GM23338 (cell line): ENCODE measurements at regions not wholly inside any gene's neighbourhood (a gene's known extent, or its start where the extent isn't known, plus 50 kb on each side); places are given as distances from the start of the nearest gene placed in this dataset.

Experiments
- ATAC-seq: fragments of 200-7000 bp; cut with Tn5 transposase; 3 replicates; pipeline ENCODE4 v1.9.1; 2020
- DNase-seq: peaks from one replicate; pipeline ENCODE4 v3.0.0-alpha.2; 2015; ENCODE audit warnings: low spot score
- H2AFZ ChIP-seq: fragments of 200-600 bp; sonication (generic); 2 replicates; pipeline ENCODE4 v1.8.0; 2016; ENCODE audit warnings: antibody characterized with exemption, mild to moderate bottlenecking, moderate library complexity
- H3F3A ChIP-seq: fragments of 200-600 bp; sonication (generic); replicated peaks from 2 replicates; pipeline ENCODE4 v1.8.0; 2017; ENCODE audit warnings: antibody characterized with exemption, mixed run types, low read depth
- H3K27ac ChIP-seq: fragments of 200-600 bp; sonication (generic); 2 replicates; pipeline ENCODE4 v1.6.1; 2016; ENCODE audit warnings: low read depth
- H3K27me3 ChIP-seq: fragments of 200-600 bp; sonication (generic); 2 replicates; pipeline ENCODE4 v1.8.0; 2016; ENCODE audit warnings: mild to moderate bottlenecking, mixed run types, moderate library complexity; ENCODE audit not compliant: insufficient read depth
- H3K36me3 ChIP-seq: fragments of 200-600 bp; sonication (generic); 2 replicates; pipeline ENCODE4 v1.8.0; 2016; ENCODE audit warnings: mild to moderate bottlenecking; ENCODE audit not compliant: insufficient read depth
- H3K4me1 ChIP-seq: fragments of 200-600 bp; sonication (generic); 2 replicates; pipeline ENCODE4 v1.8.0; 2016; ENCODE audit warnings: mild to moderate bottlenecking, moderate library complexity; ENCODE audit not compliant: insufficient read depth
- H3K4me2 ChIP-seq: fragments of 200-600 bp; sonication (generic); 2 replicates; pipeline ENCODE4 v1.7.1; 2017; ENCODE audit warnings: mixed run types
- H3K4me3 ChIP-seq: fragments of 200-600 bp; sonication (generic); 2 replicates; pipeline ENCODE4 v1.6.1; 2016; ENCODE audit warnings: mixed run types
- H3K79me2 ChIP-seq: fragments of 200-600 bp; sonication (generic); replicated peaks from 2 replicates; pipeline ENCODE4 v1.8.0; 2017; ENCODE audit warnings: mild to moderate bottlenecking; ENCODE audit not compliant: insufficient read depth
- H3K9me2 ChIP-seq: fragments of 200-600 bp; sonication (generic); 2 replicates; pipeline ENCODE4 v1.8.0; 2017; ENCODE audit not compliant: insufficient read depth
- H4K20me1 ChIP-seq: fragments of 200-600 bp; sonication (generic); replicated peaks from 2 replicates; pipeline ENCODE4 v1.8.0; 2017; ENCODE audit warnings: mild to moderate bottlenecking; ENCODE audit not compliant: insufficient read depth
- H3K27ac Mint-ChIP-seq: 2 replicates; pipeline ENCODE4 v1.8.0; 2020; ENCODE audit warnings: inconsistent platforms, mild to moderate bottlenecking, moderate library complexity, mixed read lengths
- H3K27me3 Mint-ChIP-seq: 3 replicates; pipeline ENCODE4 v1.8.0; 2022; ENCODE audit warnings: low read depth, mild to moderate bottlenecking, moderate library complexity, mixed read lengths, inconsistent platforms; ENCODE audit not compliant: insufficient read depth, poor library complexity
- H3K36me3 Mint-ChIP-seq: 3 replicates; pipeline ENCODE4 v1.8.0; 2021; ENCODE audit warnings: low read depth, mild to moderate bottlenecking, inconsistent platforms, moderate library complexity, mixed read lengths
- H3K4me1 Mint-ChIP-seq: 3 replicates; pipeline ENCODE4 v1.8.0; 2020; ENCODE audit warnings: mild to moderate bottlenecking, inconsistent platforms, mixed read lengths
- H3K4me3 Mint-ChIP-seq: 3 replicates; pipeline ENCODE4 v1.8.0; 2021; ENCODE audit warnings: moderate library complexity, mild to moderate bottlenecking, inconsistent platforms, mixed read lengths
- H3K9me3 Mint-ChIP-seq: 3 replicates; pipeline ENCODE4 v1.8.0; 2020; ENCODE audit warnings: moderate library complexity, mild to moderate bottlenecking, inconsistent platforms, mixed read lengths
- CREB1 ChIP-seq: fragments of 250-450 bp; sonication (Bioruptor Pico); IDR thresholded peaks from 2 replicates; pipeline ENCODE4 v1.5.0; 2020; ENCODE audit warnings: low read depth, mild to moderate bottlenecking, moderate library complexity
- EZH2phosphoT487 ChIP-seq: fragments of 200-600 bp; sonication (generic); IDR thresholded peaks from one replicate; pipeline ENCODE4 v1.8.1; 2018; ENCODE audit warnings: antibody characterized with exemption; ENCODE audit not compliant: unreplicated experiment
- STAT1 ChIP-seq: IDR thresholded peaks from one replicate; pipeline ENCODE4 v1.6.1; 2016; ENCODE audit warnings: antibody characterized with exemption; ENCODE audit not compliant: unreplicated experiment
- ZNF114 ChIP-seq: fragments of 250-450 bp; sonication (Bioruptor Pico); IDR thresholded peaks from 2 replicates; pipeline ENCODE4 v1.5.0; 2020; ENCODE audit warnings: mild to moderate bottlenecking, moderate library complexity
- ZNF331 ChIP-seq: fragments of 250-450 bp; sonication (Bioruptor Pico); IDR thresholded peaks from 2 replicates; pipeline ENCODE4 v1.5.0; 2020; ENCODE audit warnings: low read depth, mild to moderate bottlenecking, moderate library complexity
- TF ChIP-seq, protein P1 (sequence below): fragments of 250-450 bp; sonication (Bioruptor Pico); IDR thresholded peaks from 2 replicates; pipeline ENCODE4 v1.5.0; 2020; ENCODE audit warnings: mild to moderate bottlenecking, moderate library complexity
- TF ChIP-seq, protein P2 (sequence below): IDR thresholded peaks from 2 replicates; pipeline ENCODE4 v1.6.1; 2016; ENCODE audit warnings: antibody characterized with exemption

DNA sequence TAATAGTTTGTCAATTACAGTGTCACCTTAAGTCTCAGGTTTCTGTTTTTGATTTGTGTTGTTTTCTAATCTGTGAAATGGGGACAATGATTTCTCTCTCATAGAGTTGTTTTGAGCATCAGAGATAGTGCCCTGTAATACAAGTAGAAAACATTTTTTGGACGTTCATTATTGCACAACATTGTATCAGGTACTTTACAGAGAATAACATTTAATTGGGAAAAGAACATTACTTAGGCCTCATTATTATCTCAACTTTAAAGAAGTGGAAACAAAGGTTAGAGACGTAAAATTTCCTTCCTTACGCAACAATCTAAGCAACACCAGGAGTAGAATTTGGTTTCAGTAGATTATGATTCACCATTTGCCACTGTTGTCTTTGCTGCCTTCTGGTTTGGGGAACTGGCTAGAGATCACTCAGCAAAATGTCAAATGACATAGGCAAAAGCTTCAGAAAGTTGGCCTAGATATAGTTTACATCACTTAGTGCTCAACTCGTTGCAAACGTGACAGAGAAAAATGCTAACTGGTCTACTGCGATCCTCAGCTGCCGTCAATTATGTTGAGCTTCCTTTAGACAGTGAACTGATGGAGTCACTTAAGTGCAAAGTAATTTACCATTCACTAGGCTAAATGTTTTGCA is 1026.8 kb downstream of the CDH11 start (continued):
- TF ChIP-seq, protein P1, sequence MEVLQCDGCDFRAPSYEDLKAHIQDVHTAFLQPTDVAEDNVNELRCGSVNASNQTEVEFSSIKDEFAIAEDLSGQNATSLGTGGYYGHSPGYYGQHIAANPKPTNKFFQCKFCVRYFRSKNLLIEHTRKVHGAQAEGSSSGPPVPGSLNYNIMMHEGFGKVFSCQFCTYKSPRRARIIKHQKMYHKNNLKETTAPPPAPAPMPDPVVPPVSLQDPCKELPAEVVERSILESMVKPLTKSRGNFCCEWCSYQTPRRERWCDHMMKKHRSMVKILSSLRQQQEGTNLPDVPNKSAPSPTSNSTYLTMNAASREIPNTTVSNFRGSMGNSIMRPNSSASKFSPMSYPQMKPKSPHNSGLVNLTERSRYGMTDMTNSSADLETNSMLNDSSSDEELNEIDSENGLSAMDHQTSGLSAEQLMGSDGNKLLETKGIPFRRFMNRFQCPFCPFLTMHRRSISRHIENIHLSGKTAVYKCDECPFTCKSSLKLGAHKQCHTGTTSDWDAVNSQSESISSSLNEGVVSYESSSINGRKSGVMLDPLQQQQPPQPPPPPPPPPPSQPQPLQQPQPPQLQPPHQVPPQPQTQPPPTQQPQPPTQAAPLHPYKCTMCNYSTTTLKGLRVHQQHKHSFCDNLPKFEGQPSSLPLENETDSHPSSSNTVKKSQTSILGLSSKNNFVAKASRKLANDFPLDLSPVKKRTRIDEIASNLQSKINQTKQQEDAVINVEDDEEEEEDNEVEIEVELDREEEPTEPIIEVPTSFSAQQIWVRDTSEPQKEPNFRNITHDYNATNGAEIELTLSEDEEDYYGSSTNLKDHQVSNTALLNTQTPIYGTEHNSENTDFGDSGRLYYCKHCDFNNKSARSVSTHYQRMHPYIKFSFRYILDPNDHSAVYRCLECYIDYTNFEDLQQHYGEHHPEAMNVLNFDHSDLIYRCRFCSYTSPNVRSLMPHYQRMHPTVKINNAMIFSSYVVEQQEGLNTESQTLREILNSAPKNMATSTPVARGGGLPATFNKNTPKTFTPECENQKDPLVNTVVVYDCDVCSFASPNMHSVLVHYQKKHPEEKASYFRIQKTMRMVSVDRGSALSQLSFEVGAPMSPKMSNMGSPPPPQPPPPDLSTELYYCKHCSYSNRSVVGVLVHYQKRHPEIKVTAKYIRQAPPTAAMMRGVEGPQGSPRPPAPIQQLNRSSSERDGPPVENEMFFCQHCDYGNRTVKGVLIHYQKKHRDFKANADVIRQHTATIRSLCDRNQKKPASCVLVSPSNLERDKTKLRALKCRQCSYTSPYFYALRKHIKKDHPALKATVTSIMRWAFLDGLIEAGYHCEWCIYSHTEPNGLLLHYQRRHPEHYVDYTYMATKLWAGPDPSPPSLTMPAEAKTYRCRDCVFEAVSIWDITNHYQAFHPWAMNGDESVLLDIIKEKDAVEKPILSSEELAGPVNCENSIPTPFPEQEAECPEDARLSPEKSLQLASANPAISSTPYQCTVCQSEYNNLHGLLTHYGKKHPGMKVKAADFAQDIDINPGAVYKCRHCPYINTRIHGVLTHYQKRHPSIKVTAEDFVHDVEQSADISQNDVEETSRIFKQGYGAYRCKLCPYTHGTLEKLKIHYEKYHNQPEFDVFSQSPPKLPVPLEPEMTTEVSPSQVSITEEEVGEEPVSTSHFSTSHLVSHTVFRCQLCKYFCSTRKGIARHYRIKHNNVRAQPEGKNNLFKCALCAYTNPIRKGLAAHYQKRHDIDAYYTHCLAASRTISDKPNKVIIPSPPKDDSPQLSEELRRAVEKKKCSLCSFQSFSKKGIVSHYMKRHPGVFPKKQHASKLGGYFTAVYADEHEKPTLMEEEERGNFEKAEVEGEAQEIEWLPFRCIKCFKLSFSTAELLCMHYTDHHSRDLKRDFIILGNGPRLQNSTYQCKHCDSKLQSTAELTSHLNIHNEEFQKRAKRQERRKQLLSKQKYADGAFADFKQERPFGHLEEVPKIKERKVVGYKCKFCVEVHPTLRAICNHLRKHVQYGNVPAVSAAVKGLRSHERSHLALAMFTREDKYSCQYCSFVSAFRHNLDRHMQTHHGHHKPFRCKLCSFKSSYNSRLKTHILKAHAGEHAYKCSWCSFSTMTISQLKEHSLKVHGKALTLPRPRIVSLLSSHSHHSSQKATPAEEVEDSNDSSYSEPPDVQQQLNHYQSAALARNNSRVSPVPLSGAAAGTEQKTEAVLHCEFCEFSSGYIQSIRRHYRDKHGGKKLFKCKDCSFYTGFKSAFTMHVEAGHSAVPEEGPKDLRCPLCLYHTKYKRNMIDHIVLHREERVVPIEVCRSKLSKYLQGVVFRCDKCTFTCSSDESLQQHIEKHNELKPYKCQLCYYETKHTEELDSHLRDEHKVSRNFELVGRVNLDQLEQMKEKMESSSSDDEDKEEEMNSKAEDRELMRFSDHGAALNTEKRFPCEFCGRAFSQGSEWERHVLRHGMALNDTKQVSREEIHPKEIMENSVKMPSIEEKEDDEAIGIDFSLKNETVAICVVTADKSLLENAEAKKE, result no peak
- no peak for TF ChIP-seq ZNF114

DNA sequence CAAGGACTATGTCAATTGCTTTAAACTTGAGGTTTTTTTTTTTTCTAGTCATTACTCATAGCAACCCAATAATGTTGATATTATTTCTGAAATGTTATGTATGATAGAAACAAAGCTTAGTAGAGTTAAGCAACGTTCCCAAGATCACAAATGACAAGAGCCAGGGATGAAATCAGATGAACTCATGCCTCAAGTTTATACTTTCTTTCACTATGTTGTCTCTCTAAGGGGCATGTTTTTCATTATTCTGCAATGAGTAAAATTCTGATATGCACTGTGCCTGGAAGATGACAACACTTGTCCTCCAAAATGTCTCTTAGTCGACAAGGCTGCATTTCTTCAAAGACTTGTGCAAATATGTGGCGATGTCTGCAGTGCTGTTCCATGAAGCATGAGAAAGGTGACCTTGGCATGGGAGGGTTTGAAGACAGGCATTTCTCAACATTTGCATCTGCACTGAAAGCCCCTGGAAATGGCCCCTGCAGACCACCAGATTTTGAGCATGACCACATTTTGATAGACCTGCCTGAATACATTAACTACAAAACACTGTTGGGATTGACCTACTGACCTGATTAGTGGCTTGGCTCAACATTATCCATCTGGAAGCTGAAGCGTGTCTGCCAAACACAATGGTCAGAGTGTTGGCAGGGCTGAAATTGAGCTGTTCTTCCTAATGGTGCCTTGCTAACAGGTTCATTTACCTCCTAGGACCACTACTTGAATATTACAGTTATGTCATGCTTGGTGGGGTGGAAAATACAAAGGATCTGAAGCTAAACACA is 1027.5 kb downstream of the CDH11 start:
- Histone ChIP-seq H3F3A (no peaks in the 10 kb centered on the region), H2AFZ (no peak overlapping the region), H3K4me1 (no peaks in the 10 kb centered on the region), H3K36me3 (no peaks in the 10 kb centered on the region), H3K27ac (no peak overlapping the region), H3K4me3 (no peak overlapping the region), H3K79me2 (no peaks in the 10 kb centered on the region), H4K20me1 (no peaks in the 10 kb centered on the region), H3K27me3 (no peaks in the 10 kb centered on the region), H3K9me2 (no peaks in the 10 kb centered on the region), H3K4me2 (no peak overlapping the region)
- no peak overlapping the region for H3K4me3 Mint-ChIP-seq
- no peaks in the 10 kb centered on the region for H3K36me3 Mint-ChIP-seq
- peaks cover 3% of the 10 kb centered on the region; the same call in 2 of the 3 replicates for H3K4me1 Mint-ChIP-seq
- no peak for DNase-seq
- ATAC-seq, result no peak
- no peaks in the 10 kb centered on the region for H3K9me3 Mint-ChIP-seq
- no peak overlapping the region for H3K27ac Mint-ChIP-seq
- H3K27me3 Mint-ChIP-seq, result no peaks in the 10 kb centered on the region
- TF ChIP-seq, protein P2, sequence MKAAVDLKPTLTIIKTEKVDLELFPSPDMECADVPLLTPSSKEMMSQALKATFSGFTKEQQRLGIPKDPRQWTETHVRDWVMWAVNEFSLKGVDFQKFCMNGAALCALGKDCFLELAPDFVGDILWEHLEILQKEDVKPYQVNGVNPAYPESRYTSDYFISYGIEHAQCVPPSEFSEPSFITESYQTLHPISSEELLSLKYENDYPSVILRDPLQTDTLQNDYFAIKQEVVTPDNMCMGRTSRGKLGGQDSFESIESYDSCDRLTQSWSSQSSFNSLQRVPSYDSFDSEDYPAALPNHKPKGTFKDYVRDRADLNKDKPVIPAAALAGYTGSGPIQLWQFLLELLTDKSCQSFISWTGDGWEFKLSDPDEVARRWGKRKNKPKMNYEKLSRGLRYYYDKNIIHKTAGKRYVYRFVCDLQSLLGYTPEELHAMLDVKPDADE, result no peak
- TF ChIP-seq EZH2phosphoT487 (no peak), STAT1 (no peak), ZNF331 (no peak), CREB1 (CRISPR knock-in tag) (no peak)
- TF ChIP-seq, protein P1, result no peak
